SK-N-SH (cell line): ENCODE measurements at regions not wholly inside any gene's neighbourhood (a gene's known extent, or its start where the extent isn't known, plus 50 kb on each side); places are given as distances from the start of the nearest gene placed in this dataset.

Source experiments
- CTCF ChIP-seq: fragments of 200-600 bp; sonication (generic); IDR thresholded peaks from 2 replicates; pipeline ENCODE4 v1.6.1; 2017; ENCODE audit warnings: antibody characterized with exemption, mild to moderate bottlenecking, moderate library complexity
- ELF1 ChIP-seq: IDR thresholded peaks from 2 replicates; pipeline ENCODE4 v1.4.0; 2012
- EP300 ChIP-seq, 2 experiments: IDR thresholded peaks; 2 replicates each; pipeline versions ENCODE4 v1.4.0 to v1.6.1; 2012; ENCODE audit warnings: borderline replicate concordance in 1 of 2, low read depth in 1 of 2, low read length in 1 of 2
- JUND ChIP-seq: IDR thresholded peaks from 2 replicates; pipeline ENCODE4 v1.4.0; 2012
- MAX ChIP-seq: IDR thresholded peaks from 2 replicates; pipeline ENCODE4 v1.4.0; 2012; ENCODE audit warnings: low read depth
- MEF2A ChIP-seq: IDR thresholded peaks from 2 replicates; pipeline ENCODE4 v1.4.0; 2012; ENCODE audit warnings: low read depth, borderline replicate concordance
- MXI1 ChIP-seq: IDR thresholded peaks from 2 replicates; pipeline ENCODE4 v1.6.1; 2012; ENCODE audit warnings: mild to moderate bottlenecking, low read depth, low read length, improper control_type of control experiment
- POLR2AphosphoS5 ChIP-seq: IDR thresholded peaks from 2 replicates; pipeline ENCODE4 v1.6.1; 2012; ENCODE audit warnings: low read depth, low read length
- RCOR1 ChIP-seq: fragments of 150-350 bp; IDR thresholded peaks from 2 replicates; pipeline ENCODE4 v1.6.1; 2017; ENCODE audit warnings: antibody characterized with exemption, low read length
- REST ChIP-seq: IDR thresholded peaks from 2 replicates; pipeline ENCODE4 v1.6.1; 2012; ENCODE audit warnings: mild to moderate bottlenecking, low read depth, low read length, moderate library complexity
- SIN3A ChIP-seq: IDR thresholded peaks from 2 replicates; pipeline ENCODE4 v1.6.1; 2012; ENCODE audit warnings: low read depth, mild to moderate bottlenecking, low read length, moderate library complexity, borderline replicate concordance
- SMC3 ChIP-seq: IDR thresholded peaks from 2 replicates; pipeline ENCODE4 v1.6.1; 2012; ENCODE audit warnings: low read depth, low read length, improper control_type of control experiment

GRCh38 chr6:74319292-74319691, 623.3 kb downstream of the CD109 start:
- no peak for TF ChIP-seq MXI1
- no peak for TF ChIP-seq CTCF
- no peak for TF ChIP-seq EP300 (IDR thresholded peaks at IDR 0.05; ENCODE audit: borderline replicate concordance in 1 of 2, low read depth in 1 of 2, low read length in 1 of 2)
- no peak for TF ChIP-seq RCOR1
- no peak for TF ChIP-seq REST
- no peak for TF ChIP-seq SIN3A
- no peak for TF ChIP-seq SMC3
- no peak for TF ChIP-seq ELF1
- TF ChIP-seq POLR2AphosphoS5, result no peak
- no peak for TF ChIP-seq MAX
- no peak for TF ChIP-seq MEF2A
- no peak for TF ChIP-seq JUND
